ENCODE measurements at regions not wholly inside any gene's neighbourhood (a gene's known extent, or its start where the extent isn't known, plus 50 kb on each side); places are given as distances from the start of the nearest gene placed in this dataset.

DNA sequence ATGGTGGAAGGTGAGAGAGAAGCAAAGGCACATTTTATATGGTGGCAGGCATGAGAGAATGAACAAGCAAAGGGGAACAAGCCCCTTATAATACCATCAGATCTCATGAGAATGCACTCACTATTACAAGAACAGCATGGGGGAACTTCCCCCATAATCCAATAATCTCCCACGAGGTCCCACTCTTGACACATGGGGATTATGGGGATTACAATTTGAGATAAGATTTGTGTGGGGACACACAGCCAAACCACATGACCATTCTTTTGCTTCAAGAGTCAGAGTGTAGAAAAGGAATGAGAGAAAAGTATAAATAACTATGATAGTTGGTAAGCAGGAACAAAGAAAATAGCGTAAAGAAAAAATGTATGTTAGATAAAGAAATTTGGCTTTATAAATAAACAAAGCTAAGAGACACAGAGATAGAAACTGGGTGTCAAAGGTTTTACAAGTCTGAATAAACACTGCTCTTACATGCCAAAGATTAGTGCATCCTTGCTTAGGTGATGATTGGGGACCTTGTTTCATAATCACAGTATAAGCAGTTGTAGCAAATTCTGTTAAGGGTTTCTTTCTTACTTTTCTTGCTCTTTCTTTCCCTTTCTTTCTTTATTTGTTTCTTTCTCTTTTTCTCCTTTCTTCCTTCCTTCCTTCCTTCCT lies 91.9 kb upstream of the PAPPA start:
- WGBS (ENCODE audit: insufficient coverage), result 100% methylated on average over 1 of the region's 2 CpGs
- no peak for ATAC-seq
- intact Hi-C loops (cut with micrococcal nuclease), result no loop called here
- TF ChIP-seq, protein P1, sequence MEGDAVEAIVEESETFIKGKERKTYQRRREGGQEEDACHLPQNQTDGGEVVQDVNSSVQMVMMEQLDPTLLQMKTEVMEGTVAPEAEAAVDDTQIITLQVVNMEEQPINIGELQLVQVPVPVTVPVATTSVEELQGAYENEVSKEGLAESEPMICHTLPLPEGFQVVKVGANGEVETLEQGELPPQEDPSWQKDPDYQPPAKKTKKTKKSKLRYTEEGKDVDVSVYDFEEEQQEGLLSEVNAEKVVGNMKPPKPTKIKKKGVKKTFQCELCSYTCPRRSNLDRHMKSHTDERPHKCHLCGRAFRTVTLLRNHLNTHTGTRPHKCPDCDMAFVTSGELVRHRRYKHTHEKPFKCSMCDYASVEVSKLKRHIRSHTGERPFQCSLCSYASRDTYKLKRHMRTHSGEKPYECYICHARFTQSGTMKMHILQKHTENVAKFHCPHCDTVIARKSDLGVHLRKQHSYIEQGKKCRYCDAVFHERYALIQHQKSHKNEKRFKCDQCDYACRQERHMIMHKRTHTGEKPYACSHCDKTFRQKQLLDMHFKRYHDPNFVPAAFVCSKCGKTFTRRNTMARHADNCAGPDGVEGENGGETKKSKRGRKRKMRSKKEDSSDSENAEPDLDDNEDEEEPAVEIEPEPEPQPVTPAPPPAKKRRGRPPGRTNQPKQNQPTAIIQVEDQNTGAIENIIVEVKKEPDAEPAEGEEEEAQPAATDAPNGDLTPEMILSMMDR (IDR thresholded peaks at IDR 0.05), result no peak
- Mint-ChIP-seq H3K4me3 (no peak overlapping the region), H3K4me1 (no peaks in the 10 kb centered on the region), H3K36me3 (no peaks in the 10 kb centered on the region), H3K27ac (no peak overlapping the region), H3K9me3 (peaks cover 16 to 20% of the 10 kb centered on the region in 2 donors), H3K27me3 (ENCODE audit: low read depth in 2 of 2) (no peaks in the 10 kb centered on the region)
- no peak overlapping the region for H3K4me3 ChIP-seq (ENCODE audit: low read length)
- no peak overlapping the region for H3K27ac ChIP-seq (ENCODE audit: low read length)
- no peak for DNase-seq
- no peaks in the 10 kb centered on the region for H3K9me3 ChIP-seq (ENCODE audit: control insufficient read depth, insufficient read depth, low read length)
- no peaks in the 10 kb centered on the region for H3K27me3 ChIP-seq (ENCODE audit: control insufficient read depth, insufficient read depth, low read length)
- no peaks in the 10 kb centered on the region for H3K36me3 ChIP-seq (ENCODE audit: control insufficient read depth, insufficient read depth, low read length)
- no peaks in the 10 kb centered on the region for H3K4me1 ChIP-seq (ENCODE audit: control insufficient read depth, insufficient read depth, low read length)

DNA sequence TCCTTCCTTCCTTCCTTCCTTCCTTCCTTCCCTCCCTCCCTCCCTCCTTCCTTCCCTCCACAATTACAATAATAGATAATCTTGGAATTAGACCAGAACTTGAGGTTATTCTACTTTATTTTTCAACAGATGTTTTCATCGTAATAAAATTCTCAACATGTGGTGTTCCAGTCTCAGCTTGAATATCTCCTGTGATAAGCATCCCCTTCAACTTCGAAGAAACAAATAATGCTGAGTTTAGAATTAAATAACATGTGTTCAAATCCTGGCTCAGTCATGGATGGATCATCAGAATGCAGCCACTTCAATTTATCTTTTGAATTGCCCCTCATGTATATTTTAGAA lies 91.4 kb upstream of the PAPPA start:
- Histone ChIP-seq H3K36me3 (ENCODE audit: control insufficient read depth, insufficient read depth, low read length) (no peaks in the 10 kb centered on the region), H3K27me3 (ENCODE audit: control insufficient read depth, insufficient read depth, low read length) (no peaks in the 10 kb centered on the region), H3K4me1 (ENCODE audit: control insufficient read depth, insufficient read depth, low read length) (no peaks in the 10 kb centered on the region), H3K9me3 (ENCODE audit: control insufficient read depth, insufficient read depth, low read length) (no peaks in the 10 kb centered on the region), H3K27ac (ENCODE audit: low read length) (no peak overlapping the region), H3K4me3 (ENCODE audit: low read length) (no peak overlapping the region)
- intact Hi-C loops (cut with micrococcal nuclease), result no loop called here
- H3K4me1 Mint-ChIP-seq, result no peaks in the 10 kb centered on the region
- TF ChIP-seq, protein P1 (IDR thresholded peaks at IDR 0.05), result no peak
- H3K27me3 Mint-ChIP-seq (ENCODE audit: low read depth in 2 of 2), result no peaks in the 10 kb centered on the region
- DNase-seq, result no peak
- ATAC-seq, result no peak
- peaks cover 18 to 23% of the 10 kb centered on the region in 2 donors for H3K9me3 Mint-ChIP-seq
- WGBS (ENCODE audit: insufficient coverage), result 90% methylated on average over 2 of the region's 2 CpGs
- H3K27ac Mint-ChIP-seq, result no peak overlapping the region
- H3K36me3 Mint-ChIP-seq, result no peaks in the 10 kb centered on the region
- H3K4me3 Mint-ChIP-seq, result no peak overlapping the region

DNA sequence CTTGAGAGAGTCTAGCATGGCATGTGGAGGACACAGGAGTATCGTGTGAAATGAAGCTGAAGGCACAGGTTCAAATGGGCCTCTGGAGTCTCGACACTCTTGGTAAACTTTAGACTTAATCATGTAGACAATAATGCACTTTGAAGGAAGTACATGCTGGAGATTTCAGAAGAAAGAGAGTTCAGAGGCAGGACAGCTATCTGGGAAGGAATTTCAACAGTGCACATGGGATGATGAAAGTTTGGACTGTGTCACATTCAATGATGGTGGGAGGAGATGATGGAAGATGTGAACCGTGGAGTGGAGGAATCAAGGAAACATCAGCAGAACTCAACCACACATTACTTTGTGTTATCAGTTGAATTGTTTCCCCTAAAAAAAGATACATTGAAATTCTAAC lies 88.6 kb upstream of the PAPPA start:
- Mint-ChIP-seq H3K27ac (no peak overlapping the region), H3K36me3 (no peaks in the 10 kb centered on the region), H3K27me3 (ENCODE audit: low read depth in 2 of 2) (no peaks in the 10 kb centered on the region), H3K4me1 (no peaks in the 10 kb centered on the region), H3K9me3 (peaks cover 18 to 22% of the 10 kb centered on the region in 2 donors), H3K4me3 (no peak overlapping the region)
- intact Hi-C loops (cut with micrococcal nuclease), result no loop called here
- Histone ChIP-seq H3K27me3 (ENCODE audit: control insufficient read depth, insufficient read depth, low read length) (no peaks in the 10 kb centered on the region), H3K4me1 (ENCODE audit: control insufficient read depth, insufficient read depth, low read length) (no peaks in the 10 kb centered on the region), H3K4me3 (ENCODE audit: low read length) (no peak overlapping the region), H3K9me3 (ENCODE audit: control insufficient read depth, insufficient read depth, low read length) (no peaks in the 10 kb centered on the region), H3K27ac (ENCODE audit: low read length) (no peak overlapping the region), H3K36me3 (ENCODE audit: control insufficient read depth, insufficient read depth, low read length) (no peaks in the 10 kb centered on the region)
- TF ChIP-seq, protein P1 (IDR thresholded peaks at IDR 0.05), result no peak
- DNase-seq (no peak), ATAC-seq (no peak)
- 86% methylated on average over 2 of the region's 3 CpGs for WGBS (ENCODE audit: insufficient coverage)

DNA sequence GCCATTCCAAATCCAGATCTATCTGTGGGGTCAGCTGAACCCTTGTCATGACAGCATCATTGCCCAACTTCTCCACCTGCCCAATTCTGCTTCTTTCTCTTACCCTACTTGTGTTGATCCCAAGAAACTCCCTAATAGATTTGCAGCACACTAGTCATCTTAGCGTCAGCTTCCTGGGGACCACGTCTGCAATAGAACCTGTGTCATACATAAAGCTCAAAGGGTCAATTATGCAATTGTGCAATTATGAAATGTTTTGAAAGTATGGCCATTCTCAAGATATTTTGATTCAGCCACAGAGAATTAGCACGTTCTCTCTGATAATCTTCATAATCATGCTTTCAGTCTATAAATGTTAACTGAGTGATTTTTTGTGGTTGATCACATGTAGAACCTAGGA lies 87.4 kb upstream of the PAPPA start:
- Mint-ChIP-seq H3K9me3 (peaks cover 14 to 15% of the 10 kb centered on the region in 2 donors), H3K36me3 (no peaks in the 10 kb centered on the region), H3K4me3 (no peak overlapping the region), H3K4me1 (no peaks in the 10 kb centered on the region), H3K27ac (no peak overlapping the region), H3K27me3 (ENCODE audit: low read depth in 2 of 2) (no peaks in the 10 kb centered on the region)
- H3K36me3 ChIP-seq (ENCODE audit: control insufficient read depth, insufficient read depth, low read length), result no peaks in the 10 kb centered on the region
- ATAC-seq (no peak), DNase-seq (no peak)
- H3K9me3 ChIP-seq (ENCODE audit: control insufficient read depth, insufficient read depth, low read length), result no peaks in the 10 kb centered on the region
- 83% methylated on average over 2 of the region's 3 CpGs for WGBS (ENCODE audit: insufficient coverage)
- H3K4me1 ChIP-seq (ENCODE audit: control insufficient read depth, insufficient read depth, low read length), result no peaks in the 10 kb centered on the region
- no peaks in the 10 kb centered on the region for H3K27me3 ChIP-seq (ENCODE audit: control insufficient read depth, insufficient read depth, low read length)
- intact Hi-C loops (cut with micrococcal nuclease), result no loop called here
- H3K27ac ChIP-seq (ENCODE audit: low read length), result no peak overlapping the region
- TF ChIP-seq, protein P1 (IDR thresholded peaks at IDR 0.05), result no peak
- H3K4me3 ChIP-seq (ENCODE audit: low read length), result no peak overlapping the region

All from natural killer cell (primary cell).